HEK293 (cell line): ENCODE measurements at regions not wholly inside any gene's neighbourhood (a gene's known extent, or its start where the extent isn't known, plus 50 kb on each side); places are given as distances from the start of the nearest gene placed in this dataset.

Experiments used
- ATF2 ChIP-seq: fragments of 450-650 bp; formaldehyde crosslinking; IDR thresholded peaks from 2 replicates; pipeline ENCODE4 v1.5.1; 2016; ENCODE audit warnings: missing biosample characterization, missing genetic modification characterization, low read depth
- CTCF ChIP-seq: fragments of 450-650 bp; formaldehyde crosslinking; IDR thresholded peaks from 2 replicates; pipeline ENCODE4 v1.5.1; 2016; ENCODE audit warnings: missing biosample characterization, missing genetic modification characterization
- KLF16 ChIP-seq: fragments of 450-650 bp; formaldehyde crosslinking; IDR thresholded peaks from 2 replicates; pipeline ENCODE4 v1.5.1; 2017; ENCODE audit warnings: missing biosample characterization, missing genetic modification characterization
- REST ChIP-seq: fragments of 450-650 bp; formaldehyde crosslinking; IDR thresholded peaks from 2 replicates; pipeline ENCODE4 v1.5.1; 2016; ENCODE audit warnings: missing biosample characterization, missing genetic modification characterization
- TRIM28 ChIP-seq: IDR thresholded peaks from 2 replicates; pipeline ENCODE4 v1.6.1; 2011; ENCODE audit warnings: low read length, control low read depth, borderline replicate concordance
- YY1 ChIP-seq: fragments of 450-650 bp; formaldehyde crosslinking; IDR thresholded peaks from 2 replicates; pipeline ENCODE4 v1.5.1; 2018; ENCODE audit warnings: missing biosample characterization, missing genetic modification characterization
- ZFHX2 ChIP-seq: fragments of 450-650 bp; formaldehyde crosslinking; conservative IDR thresholded peaks from 2 replicates; pipeline ENCODE4 v1.5.1; 2016; ENCODE audit warnings: missing biosample characterization, missing genetic modification characterization
- ZNF121 ChIP-seq: fragments of 450-650 bp; formaldehyde crosslinking; IDR thresholded peaks from 2 replicates; pipeline ENCODE4 v1.5.1; 2016; ENCODE audit warnings: missing biosample characterization, missing genetic modification characterization
- ZNF211 ChIP-seq: fragments of 450-650 bp; formaldehyde crosslinking; IDR thresholded peaks from 2 replicates; pipeline ENCODE4 v1.5.1; 2016; ENCODE audit warnings: low read depth, missing biosample characterization, missing genetic modification characterization
- ZNF274 ChIP-seq, 2 experiments: fragments of 200-500 bp in 1 of 2; fragments of 450-650 bp in 1 of 2; sonication (Bioruptor generic) in 1 of 2; formaldehyde crosslinking in 1 of 2; IDR thresholded peaks; 2 replicates each; pipeline versions ENCODE4 v1.5.1 to v1.6.1; 2014 to 2016; ENCODE audit warnings: borderline replicate concordance in 1 of 2, inconsistent platforms in 1 of 2, low read length in 1 of 2, missing biosample characterization in 1 of 2, missing genetic modification characterization in 1 of 2
- ZNF302 ChIP-seq: fragments of 450-650 bp; formaldehyde crosslinking; IDR thresholded peaks from 2 replicates; pipeline ENCODE4 v1.5.1; 2016; ENCODE audit warnings: missing biosample characterization, missing genetic modification characterization, low read depth
- ZNF398 ChIP-seq: fragments of 450-650 bp; formaldehyde crosslinking; IDR thresholded peaks from 2 replicates; pipeline ENCODE4 v1.5.1; 2017; ENCODE audit warnings: missing biosample characterization, missing genetic modification characterization
- ZNF449 ChIP-seq: fragments of 450-650 bp; formaldehyde crosslinking; IDR thresholded peaks from 2 replicates; pipeline ENCODE4 v1.5.1; 2017; ENCODE audit warnings: missing biosample characterization, mild to moderate bottlenecking, missing genetic modification characterization, moderate library complexity
- ZNF704 ChIP-seq: fragments of 450-650 bp; formaldehyde crosslinking; IDR thresholded peaks from 2 replicates; pipeline ENCODE4 v1.5.1; 2016; ENCODE audit warnings: missing biosample characterization, missing genetic modification characterization

GRCh38 chr1:2864203-2864905 is 62.9 kb upstream of the TTC34 start:
- TF ChIP-seq ZNF121 (tag by site-specific recombination): no peak
- no peak for TF ChIP-seq KLF16 (tag by site-specific recombination)
- no peak for TF ChIP-seq CTCF
- TF ChIP-seq ZNF274 (IDR thresholded peaks at IDR 0.05; ENCODE audit: low read length): no peak
- TF ChIP-seq ZNF274 (tag by site-specific recombination; IDR thresholded peaks at IDR 0.05; ENCODE audit: borderline replicate concordance): no peak
- TF ChIP-seq ZNF398: no peak
- no peak for TF ChIP-seq ZNF449 (tag by site-specific recombination)
- no peak for TF ChIP-seq TRIM28
- no peak for TF ChIP-seq ZNF302 (tag by site-specific recombination)
- TF ChIP-seq ATF2 (tag by site-specific recombination): no peak
- TF ChIP-seq ZNF211 (tag by site-specific recombination): no peak
- no peak for TF ChIP-seq ZNF704 (tag by site-specific recombination)
- no peak for TF ChIP-seq ZFHX2
- no peak for TF ChIP-seq YY1 (tag by site-specific recombination)
- TF ChIP-seq REST (tag by site-specific recombination): no peak
